HepG2 (cell line): ENCODE measurements at regions not wholly inside any gene's neighbourhood (a gene's known extent, or its start where the extent isn't known, plus 50 kb on each side); places are given as distances from the start of the nearest gene placed in this dataset.

ENCODE experiments used
- EZH2 ChIP-seq: conservative IDR thresholded peaks from 2 replicates; pipeline ENCODE4 v1.6.1; 2012; ENCODE audit warnings: mild to moderate bottlenecking, low read depth, low read length, moderate library complexity
- NFE2L2 ChIP-seq: fragments of 150-350 bp; IDR thresholded peaks from 2 replicates; pipeline ENCODE4 v1.6.1; 2014; ENCODE audit warnings: low read length
- NFKBIZ ChIP-seq: IDR thresholded peaks from 2 replicates; pipeline ENCODE4 v1.6.1; 2018; ENCODE audit warnings: missing genetic modification reagents, missing compliant biosample characterization
- NR2F6 ChIP-seq, 2 experiments: IDR thresholded peaks; 2 replicates each; pipeline ENCODE4 v1.6.1; 2016; ENCODE audit warnings: antibody characterized with exemption in 1 of 2, mild to moderate bottlenecking in 1 of 2
- PHB2 ChIP-seq: fragments of 450-650 bp; IDR thresholded peaks from 2 replicates; pipeline ENCODE4 v1.6.1; 2018; ENCODE audit not compliant: partially characterized antibody
- RFX5 ChIP-seq: IDR thresholded peaks from 2 replicates; pipeline ENCODE4 v1.6.1; 2011; ENCODE audit warnings: low read depth, low read length, improper control_type of control experiment
- SMAD9 ChIP-seq: sonication (generic); formaldehyde crosslinking; IDR thresholded peaks from 2 replicates; pipeline ENCODE4 v1.5.1; 2020; ENCODE audit warnings: mild to moderate bottlenecking, missing genetic modification reagents
- SOX5 ChIP-seq: IDR thresholded peaks from 2 replicates; pipeline ENCODE4 v1.6.1; 2016; ENCODE audit warnings: borderline replicate concordance
- TAF1 ChIP-seq: sonication (generic); formaldehyde crosslinking; IDR thresholded peaks from 2 replicates; pipeline ENCODE4 v1.4.0; 2020; ENCODE audit warnings: missing genetic modification reagents
- ZBTB7A ChIP-seq: sonication (generic); formaldehyde crosslinking; IDR thresholded peaks from 2 replicates; pipeline ENCODE4 v1.8.0; 2022; ENCODE audit warnings: mild to moderate bottlenecking, missing genetic modification reagents
- ZNF143 ChIP-seq: sonication (generic); formaldehyde crosslinking; IDR thresholded peaks from 2 replicates; pipeline ENCODE4 v1.4.0; 2020; ENCODE audit warnings: missing genetic modification reagents
- ZNF331 ChIP-seq: sonication (generic); formaldehyde crosslinking; IDR thresholded peaks from 2 replicates; pipeline ENCODE4 v1.4.0; 2020; ENCODE audit warnings: missing genetic modification reagents
- ZNF549 ChIP-seq: sonication (generic); formaldehyde crosslinking; IDR thresholded peaks from 2 replicates; pipeline ENCODE4 v1.5.0; 2020; ENCODE audit warnings: missing genetic modification reagents
- TF ChIP-seq, protein P1 (sequence below): sonication (generic); formaldehyde crosslinking; conservative IDR thresholded peaks from 2 replicates; pipeline ENCODE4 v1.4.0; 2020; ENCODE audit warnings: mild to moderate bottlenecking, missing genetic modification reagents, moderate library complexity
- TF ChIP-seq, protein P2 (sequence below), 2 experiments: sonication (generic) in 1 of 2; formaldehyde crosslinking in 1 of 2; IDR thresholded peaks; 2 replicates each; pipeline versions ENCODE4 v1.5.1 to v1.6.1; 2011 to 2020; ENCODE audit warnings: borderline replicate concordance in 1 of 2, low read depth in 1 of 2, low read length in 1 of 2, mild to moderate bottlenecking in 1 of 2, missing genetic modification reagents in 1 of 2, moderate library complexity in 1 of 2
- TF ChIP-seq, protein P3 (sequence below): sonication (generic); formaldehyde crosslinking; IDR thresholded peaks from 2 replicates; pipeline ENCODE4 v1.4.0; 2020; ENCODE audit warnings: mild to moderate bottlenecking, low read depth, missing genetic modification reagents
- TF ChIP-seq, protein P4 (sequence below): sonication (generic); formaldehyde crosslinking; IDR thresholded peaks from 2 replicates; pipeline ENCODE4 v1.5.0; 2020; ENCODE audit warnings: mild to moderate bottlenecking, missing genetic modification reagents
- TF ChIP-seq, protein P5 (sequence below): sonication (generic); formaldehyde crosslinking; IDR thresholded peaks from 2 replicates; pipeline ENCODE4 v1.8.0; 2022; ENCODE audit warnings: missing genetic modification reagents, mild to moderate bottlenecking, borderline replicate concordance

DNA sequence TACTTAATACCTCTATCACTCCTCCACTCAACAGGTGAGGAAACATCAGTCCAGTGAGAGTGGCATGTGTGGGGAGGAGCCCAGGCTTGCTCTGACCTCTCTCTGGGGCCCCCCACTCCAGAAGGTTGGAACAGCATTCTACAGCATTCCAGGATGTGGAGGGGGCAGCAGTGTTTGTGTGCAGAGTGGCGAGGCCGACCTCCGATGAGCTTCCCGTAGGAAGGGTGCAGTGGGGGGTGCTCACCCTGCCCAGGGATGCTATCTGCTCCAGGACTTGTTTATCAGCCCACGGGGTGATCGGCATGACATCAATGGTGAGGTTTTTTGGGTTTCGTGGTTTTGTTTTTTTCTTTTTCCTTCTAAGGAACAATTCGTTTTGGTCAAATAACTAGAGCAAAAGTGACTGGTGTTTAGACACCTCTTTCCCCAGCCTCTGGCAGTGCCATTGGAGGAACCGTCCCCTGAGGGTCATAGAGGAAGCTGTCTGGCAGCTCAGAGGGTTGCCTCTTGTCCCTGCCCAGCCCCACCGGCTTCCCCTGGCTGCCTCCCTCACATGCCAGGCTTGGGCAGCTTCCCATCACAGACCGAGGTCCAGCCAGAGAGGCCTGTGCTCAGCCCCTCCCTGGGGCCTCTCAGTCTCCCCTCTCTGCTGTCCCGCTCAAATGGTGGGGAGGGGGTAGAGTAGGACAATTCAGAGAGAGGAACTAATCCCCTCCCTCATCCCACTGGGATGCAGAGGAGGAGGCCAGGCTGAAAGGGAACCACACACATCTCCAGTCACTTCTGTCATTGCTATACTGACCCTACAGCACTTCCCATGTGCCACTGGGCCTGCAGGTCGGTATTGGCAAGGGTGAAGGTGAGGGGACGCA, 96.5 kb downstream of the ZFP36L2 start (continued):
- TF ChIP-seq, protein P1, sequence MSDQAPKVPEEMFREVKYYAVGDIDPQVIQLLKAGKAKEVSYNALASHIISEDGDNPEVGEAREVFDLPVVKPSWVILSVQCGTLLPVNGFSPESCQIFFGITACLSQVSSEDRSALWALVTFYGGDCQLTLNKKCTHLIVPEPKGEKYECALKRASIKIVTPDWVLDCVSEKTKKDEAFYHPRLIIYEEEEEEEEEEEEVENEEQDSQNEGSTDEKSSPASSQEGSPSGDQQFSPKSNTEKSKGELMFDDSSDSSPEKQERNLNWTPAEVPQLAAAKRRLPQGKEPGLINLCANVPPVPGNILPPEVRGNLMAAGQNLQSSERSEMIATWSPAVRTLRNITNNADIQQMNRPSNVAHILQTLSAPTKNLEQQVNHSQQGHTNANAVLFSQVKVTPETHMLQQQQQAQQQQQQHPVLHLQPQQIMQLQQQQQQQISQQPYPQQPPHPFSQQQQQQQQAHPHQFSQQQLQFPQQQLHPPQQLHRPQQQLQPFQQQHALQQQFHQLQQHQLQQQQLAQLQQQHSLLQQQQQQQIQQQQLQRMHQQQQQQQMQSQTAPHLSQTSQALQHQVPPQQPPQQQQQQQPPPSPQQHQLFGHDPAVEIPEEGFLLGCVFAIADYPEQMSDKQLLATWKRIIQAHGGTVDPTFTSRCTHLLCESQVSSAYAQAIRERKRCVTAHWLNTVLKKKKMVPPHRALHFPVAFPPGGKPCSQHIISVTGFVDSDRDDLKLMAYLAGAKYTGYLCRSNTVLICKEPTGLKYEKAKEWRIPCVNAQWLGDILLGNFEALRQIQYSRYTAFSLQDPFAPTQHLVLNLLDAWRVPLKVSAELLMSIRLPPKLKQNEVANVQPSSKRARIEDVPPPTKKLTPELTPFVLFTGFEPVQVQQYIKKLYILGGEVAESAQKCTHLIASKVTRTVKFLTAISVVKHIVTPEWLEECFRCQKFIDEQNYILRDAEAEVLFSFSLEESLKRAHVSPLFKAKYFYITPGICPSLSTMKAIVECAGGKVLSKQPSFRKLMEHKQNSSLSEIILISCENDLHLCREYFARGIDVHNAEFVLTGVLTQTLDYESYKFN, result peak; percentile 50
- no peak for TF ChIP-seq TAF1 (CRISPR knock-in tag)
- TF ChIP-seq SMAD9, result no peak
- TF ChIP-seq, protein P2, sequence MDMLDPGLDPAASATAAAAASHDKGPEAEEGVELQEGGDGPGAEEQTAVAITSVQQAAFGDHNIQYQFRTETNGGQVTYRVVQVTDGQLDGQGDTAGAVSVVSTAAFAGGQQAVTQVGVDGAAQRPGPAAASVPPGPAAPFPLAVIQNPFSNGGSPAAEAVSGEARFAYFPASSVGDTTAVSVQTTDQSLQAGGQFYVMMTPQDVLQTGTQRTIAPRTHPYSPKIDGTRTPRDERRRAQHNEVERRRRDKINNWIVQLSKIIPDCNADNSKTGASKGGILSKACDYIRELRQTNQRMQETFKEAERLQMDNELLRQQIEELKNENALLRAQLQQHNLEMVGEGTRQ (IDR thresholded peaks at IDR 0.05; ENCODE audit: low read depth, low read length), result no peak
- TF ChIP-seq, protein P2 (CRISPR knock-in tag; IDR thresholded peaks at IDR 0.05; ENCODE audit: borderline replicate concordance), result no peak
- TF ChIP-seq ZBTB7A (CRISPR knock-in tag), result peak; percentile 61; the same call in 1 of the 2 replicates
- peak; percentile 49 for TF ChIP-seq ZNF331 (CRISPR knock-in tag)
- TF ChIP-seq NFKBIZ, result no peak
- peak; percentile 61; the same call in 1 of the 2 replicates for TF ChIP-seq NR2F6 (IDR thresholded peaks at IDR 0.05)
- TF ChIP-seq NR2F6 (CRISPR knock-in tag; IDR thresholded peaks at IDR 0.05), result peak; percentile 77
- TF ChIP-seq, protein P3, sequence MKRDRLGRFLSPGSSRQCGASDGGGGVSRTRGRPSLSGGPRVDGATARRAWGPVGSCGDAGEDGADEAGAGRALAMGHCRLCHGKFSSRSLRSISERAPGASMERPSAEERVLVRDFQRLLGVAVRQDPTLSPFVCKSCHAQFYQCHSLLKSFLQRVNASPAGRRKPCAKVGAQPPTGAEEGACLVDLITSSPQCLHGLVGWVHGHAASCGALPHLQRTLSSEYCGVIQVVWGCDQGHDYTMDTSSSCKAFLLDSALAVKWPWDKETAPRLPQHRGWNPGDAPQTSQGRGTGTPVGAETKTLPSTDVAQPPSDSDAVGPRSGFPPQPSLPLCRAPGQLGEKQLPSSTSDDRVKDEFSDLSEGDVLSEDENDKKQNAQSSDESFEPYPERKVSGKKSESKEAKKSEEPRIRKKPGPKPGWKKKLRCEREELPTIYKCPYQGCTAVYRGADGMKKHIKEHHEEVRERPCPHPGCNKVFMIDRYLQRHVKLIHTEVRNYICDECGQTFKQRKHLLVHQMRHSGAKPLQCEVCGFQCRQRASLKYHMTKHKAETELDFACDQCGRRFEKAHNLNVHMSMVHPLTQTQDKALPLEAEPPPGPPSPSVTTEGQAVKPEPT (CRISPR knock-in tag), result no peak
- peak; percentile 64; the same call in 1 of the 2 replicates for TF ChIP-seq SOX5
- no peak for TF ChIP-seq ZNF549 (CRISPR knock-in tag)
- TF ChIP-seq, protein P4, sequence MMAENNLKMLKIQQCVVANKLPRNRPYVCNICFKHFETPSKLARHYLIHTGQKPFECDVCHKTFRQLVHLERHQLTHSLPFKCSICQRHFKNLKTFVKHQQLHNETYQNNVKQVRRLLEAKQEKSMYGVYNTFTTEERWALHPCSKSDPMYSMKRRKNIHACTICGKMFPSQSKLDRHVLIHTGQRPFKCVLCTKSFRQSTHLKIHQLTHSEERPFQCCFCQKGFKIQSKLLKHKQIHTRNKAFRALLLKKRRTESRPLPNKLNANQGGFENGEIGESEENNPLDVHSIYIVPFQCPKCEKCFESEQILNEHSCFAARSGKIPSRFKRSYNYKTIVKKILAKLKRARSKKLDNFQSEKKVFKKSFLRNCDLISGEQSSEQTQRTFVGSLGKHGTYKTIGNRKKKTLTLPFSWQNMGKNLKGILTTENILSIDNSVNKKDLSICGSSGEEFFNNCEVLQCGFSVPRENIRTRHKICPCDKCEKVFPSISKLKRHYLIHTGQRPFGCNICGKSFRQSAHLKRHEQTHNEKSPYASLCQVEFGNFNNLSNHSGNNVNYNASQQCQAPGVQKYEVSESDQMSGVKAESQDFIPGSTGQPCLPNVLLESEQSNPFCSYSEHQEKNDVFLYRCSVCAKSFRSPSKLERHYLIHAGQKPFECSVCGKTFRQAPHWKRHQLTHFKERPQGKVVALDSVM (CRISPR knock-in tag), result 0 out of 2 replicates have a peak, but pooled peaks have one; percentile 16
- no peak for TF ChIP-seq PHB2
- TF ChIP-seq, protein P5, sequence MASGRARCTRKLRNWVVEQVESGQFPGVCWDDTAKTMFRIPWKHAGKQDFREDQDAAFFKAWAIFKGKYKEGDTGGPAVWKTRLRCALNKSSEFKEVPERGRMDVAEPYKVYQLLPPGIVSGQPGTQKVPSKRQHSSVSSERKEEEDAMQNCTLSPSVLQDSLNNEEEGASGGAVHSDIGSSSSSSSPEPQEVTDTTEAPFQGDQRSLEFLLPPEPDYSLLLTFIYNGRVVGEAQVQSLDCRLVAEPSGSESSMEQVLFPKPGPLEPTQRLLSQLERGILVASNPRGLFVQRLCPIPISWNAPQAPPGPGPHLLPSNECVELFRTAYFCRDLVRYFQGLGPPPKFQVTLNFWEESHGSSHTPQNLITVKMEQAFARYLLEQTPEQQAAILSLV (CRISPR knock-in tag), result no peak
- no peak for TF ChIP-seq RFX5
- TF ChIP-seq EZH2, result no peak
- no peak for TF ChIP-seq NFE2L2
- TF ChIP-seq ZNF143 (CRISPR knock-in tag), result no peak
